ENCODE measurements at regions not wholly inside any gene's neighbourhood (a gene's known extent, or its start where the extent isn't known, plus 50 kb on each side); places are given as distances from the start of the nearest gene placed in this dataset.
"Not testable (repeated sequence)": the region's sequence is repeated elsewhere in the genome, so short reads cannot be mapped to it uniquely, and the experiment has no call there.

DNA sequence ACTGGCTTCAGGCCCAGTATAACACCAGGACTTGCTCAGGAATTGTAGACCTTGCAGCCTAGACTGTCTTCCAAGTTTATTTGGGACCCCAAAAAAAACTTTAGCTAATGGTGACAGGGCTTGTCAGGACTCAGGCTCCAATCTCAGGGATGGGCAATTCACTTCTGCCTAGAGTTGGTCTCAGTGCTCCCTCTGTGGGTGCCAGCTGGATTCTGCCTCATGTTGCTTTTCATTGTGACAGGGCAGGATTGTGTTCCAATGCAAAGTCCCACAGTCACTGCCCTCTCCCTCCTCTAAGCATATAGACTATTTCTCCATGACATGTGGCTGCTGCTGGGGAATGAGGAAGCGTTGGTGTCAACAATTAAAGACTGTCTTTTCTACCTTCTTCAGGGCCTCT, 174.7 kb downstream of the CYLC2 start:
- H3K27ac ChIP-seq: no peak overlapping the region
- H3K4me1 ChIP-seq: no peaks in the 10 kb centered on the region
- no peak overlapping the region for H3K4me2 ChIP-seq
- H3K9ac ChIP-seq: no peak overlapping the region
- peaks cover 4% of the 10 kb centered on the region for H3K9me3 ChIP-seq
- no peaks in the 10 kb centered on the region for H4K20me1 ChIP-seq
- no peaks in the 10 kb centered on the region for H3K36me3 ChIP-seq
- H3K27me3 ChIP-seq: no peaks in the 10 kb centered on the region
- TF ChIP-seq Cebpa-rat (IDR thresholded peaks at IDR 0.05): no peak
- H3K4me3 ChIP-seq: no peak overlapping the region

GRCh38 chr9:103183701-103184171, 188.6 kb downstream of the CYLC2 start:
- no peak overlapping the region for H3K9ac ChIP-seq
- no peaks in the 10 kb centered on the region for H3K27me3 ChIP-seq
- H4K20me1 ChIP-seq: no peaks in the 10 kb centered on the region
- H3K4me2 ChIP-seq: no peak overlapping the region
- no peaks in the 10 kb centered on the region for H3K4me1 ChIP-seq
- no peaks in the 10 kb centered on the region for H3K36me3 ChIP-seq
- H3K9me3 ChIP-seq: no peaks in the 10 kb centered on the region; the same call in 1 of the 2 replicates
- no peak overlapping the region for H3K4me3 ChIP-seq
- no peak for TF ChIP-seq Cebpa-rat (IDR thresholded peaks at IDR 0.05)
- no peak overlapping the region for H3K27ac ChIP-seq

DNA sequence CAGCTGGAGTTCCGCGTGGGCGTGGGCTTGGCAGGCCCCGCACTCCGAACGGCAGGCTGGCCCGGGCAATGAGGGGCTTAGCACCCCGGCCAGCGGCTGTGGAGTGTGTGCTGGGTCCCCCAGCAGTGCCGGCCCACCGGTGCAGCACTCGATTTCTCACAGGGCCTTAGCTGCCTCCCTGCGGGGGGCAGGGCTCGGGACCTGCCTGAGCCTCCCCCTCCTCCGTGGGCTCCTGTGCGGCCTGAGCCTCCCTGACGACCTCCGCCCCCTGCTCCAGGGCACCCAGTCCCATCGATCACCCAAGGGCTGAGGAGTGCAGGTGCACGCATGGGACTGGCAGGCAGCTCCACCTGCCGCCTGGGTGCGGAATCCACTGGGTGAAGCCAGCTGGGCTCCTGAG, 191.8 kb downstream of the CYLC2 start:
- Histone ChIP-seq H3K27ac (no peak overlapping the region), H3K27me3 (no peaks in the 10 kb centered on the region), H3K36me3 (no peaks in the 10 kb centered on the region), H3K4me3 (no peak overlapping the region), H3K9me3 (no peaks in the 10 kb centered on the region; the same call in 1 of the 2 replicates), H3K9ac (no peak overlapping the region), H4K20me1 (no peaks in the 10 kb centered on the region), H3K4me1 (no peaks in the 10 kb centered on the region), H3K4me2 (no peak overlapping the region)
- TF ChIP-seq Cebpa-rat (IDR thresholded peaks at IDR 0.05): no peak

DNA sequence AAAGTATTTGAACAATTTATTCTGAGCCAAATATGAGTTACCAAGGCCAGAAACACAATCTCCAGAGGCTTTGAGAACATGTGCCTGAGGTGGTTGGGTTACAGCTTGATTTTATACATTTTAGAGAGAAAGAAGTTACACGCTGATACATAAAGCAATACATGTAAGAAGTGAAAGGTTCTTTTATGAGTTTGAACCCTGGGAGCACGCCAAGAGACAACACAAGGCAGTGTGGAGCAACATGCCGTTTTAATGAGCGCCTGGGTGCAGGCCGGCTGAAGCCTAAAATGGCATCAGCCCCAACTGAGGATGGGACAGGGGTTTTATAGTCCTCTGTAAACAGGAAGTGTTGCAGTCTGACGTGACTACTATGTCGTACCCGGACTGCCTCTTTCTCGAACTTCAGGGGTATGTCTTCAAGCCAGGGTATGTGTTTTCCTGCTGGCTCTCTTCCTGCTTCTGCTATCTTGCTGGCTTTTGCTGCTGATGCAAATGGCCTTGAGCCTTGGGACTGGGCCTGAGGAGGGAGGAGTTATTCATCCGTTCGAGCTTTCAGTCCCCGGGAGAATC, 193.7 kb downstream of the CYLC2 start:
- no peaks in the 10 kb centered on the region for H3K4me1 ChIP-seq
- no peak overlapping the region for H3K4me3 ChIP-seq
- H3K27ac ChIP-seq: no peak overlapping the region
- no peaks in the 10 kb centered on the region for H3K27me3 ChIP-seq
- no peaks in the 10 kb centered on the region for H3K36me3 ChIP-seq
- H3K9me3 ChIP-seq: no peaks in the 10 kb centered on the region; the same call in 1 of the 2 replicates
- no peak for TF ChIP-seq Cebpa-rat (IDR thresholded peaks at IDR 0.05)
- H3K9ac ChIP-seq: no peak overlapping the region
- H3K4me2 ChIP-seq: no peak overlapping the region
- H4K20me1 ChIP-seq: no peaks in the 10 kb centered on the region

DNA sequence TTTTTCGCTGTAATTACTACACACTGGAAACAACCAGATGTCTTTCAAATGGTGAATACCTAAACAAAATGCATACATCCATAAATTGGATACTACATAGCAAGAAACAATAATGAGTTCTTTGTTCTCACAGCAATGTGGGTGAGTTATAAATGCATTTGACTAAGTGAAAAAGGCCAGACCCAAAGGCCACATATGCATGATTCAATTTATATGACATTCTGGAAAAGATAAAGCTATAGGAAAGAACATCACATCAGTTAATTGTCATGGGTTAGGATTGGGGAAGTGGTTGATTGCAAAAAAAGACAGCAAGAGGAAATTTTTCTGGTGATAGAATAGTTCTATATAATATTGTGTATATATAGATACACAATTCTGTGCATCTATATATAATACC, 198.9 kb downstream of the CYLC2 start:
- H3K9me3 ChIP-seq: no peaks in the 10 kb centered on the region
- H4K20me1 ChIP-seq: no peaks in the 10 kb centered on the region
- no peak for TF ChIP-seq Cebpa-rat (IDR thresholded peaks at IDR 0.05)
- no peak overlapping the region for H3K4me2 ChIP-seq
- no peak overlapping the region for H3K4me3 ChIP-seq
- no peaks in the 10 kb centered on the region for H3K36me3 ChIP-seq
- H3K4me1 ChIP-seq: no peaks in the 10 kb centered on the region
- no peak overlapping the region for H3K9ac ChIP-seq
- H3K27ac ChIP-seq: no peak overlapping the region
- no peaks in the 10 kb centered on the region for H3K27me3 ChIP-seq

DNA sequence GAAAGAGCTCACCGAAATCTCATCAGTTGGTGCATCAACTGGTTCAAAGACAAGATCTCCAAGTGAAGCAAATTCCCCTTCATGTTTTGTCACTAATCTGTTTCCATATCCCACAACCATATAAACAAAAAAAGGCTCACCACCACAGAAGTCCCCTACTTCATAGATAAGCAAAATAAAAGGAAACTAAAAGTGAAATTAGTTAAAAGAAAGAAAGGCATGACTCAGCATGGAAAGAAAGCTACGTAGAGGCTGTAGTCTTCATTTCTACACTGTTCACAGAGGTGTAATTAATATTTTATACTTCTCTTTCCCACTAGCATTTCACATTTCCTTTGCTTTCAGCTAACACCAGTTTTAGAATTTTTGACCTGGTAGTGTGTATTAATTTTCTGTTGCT, 208.0 kb downstream of the CYLC2 start:
- no peak overlapping the region for H3K4me3 ChIP-seq
- no peaks in the 10 kb centered on the region for H3K27me3 ChIP-seq
- no peaks in the 10 kb centered on the region for H3K4me1 ChIP-seq
- no peak overlapping the region for H3K4me2 ChIP-seq
- no peaks in the 10 kb centered on the region for H4K20me1 ChIP-seq
- no peak overlapping the region for H3K27ac ChIP-seq
- no peak for TF ChIP-seq Cebpa-rat (IDR thresholded peaks at IDR 0.05)
- H3K36me3 ChIP-seq: no peaks in the 10 kb centered on the region
- H3K9ac ChIP-seq: no peak overlapping the region
- H3K9me3 ChIP-seq: no peaks in the 10 kb centered on the region

DNA sequence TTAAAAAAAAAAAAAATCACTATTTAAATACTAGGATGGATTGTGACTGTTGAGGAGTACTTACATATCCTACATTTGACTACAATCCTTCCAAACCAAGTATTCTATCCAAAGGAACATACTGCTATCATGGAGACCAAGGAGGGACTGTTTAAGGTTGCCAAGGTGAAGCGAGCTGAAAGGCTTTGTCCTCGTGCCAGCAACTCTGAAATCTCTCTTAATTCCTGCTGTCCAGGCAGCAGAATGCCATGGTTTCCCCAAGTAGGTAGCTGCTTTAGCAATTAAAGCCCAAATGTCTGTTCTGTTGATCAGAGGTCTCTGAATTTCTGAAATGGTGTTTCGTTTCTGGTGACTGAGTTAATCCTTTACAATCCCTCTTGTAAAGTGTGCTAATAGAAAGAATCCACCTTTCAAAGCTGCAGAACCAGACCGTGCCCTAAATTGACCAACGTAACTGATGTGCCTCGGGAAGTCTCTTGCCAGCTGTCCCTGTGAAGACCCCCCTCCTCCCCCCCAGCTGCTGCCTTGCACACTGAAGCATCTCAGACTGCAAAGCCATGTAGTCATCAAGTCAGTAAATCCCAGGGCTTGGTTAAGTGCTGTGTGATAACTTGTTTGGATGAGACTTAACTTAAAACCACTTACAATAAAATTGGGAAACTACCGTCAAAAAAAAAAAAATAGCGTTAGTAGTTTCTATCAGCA, 210.9 kb downstream of the CYLC2 start:
- H3K27me3 ChIP-seq, H3K27ac ChIP-seq, H3K36me3 ChIP-seq, H3K9ac ChIP-seq, H3K4me1 ChIP-seq, H3K4me2 ChIP-seq, H3K4me3 ChIP-seq, H4K20me1 ChIP-seq: not testable (repeated sequence)
- H3K9me3 ChIP-seq: peaks cover 17% of the 10 kb centered on the region

GRCh38 chr9:103210607-103211006, 215.5 kb downstream of the CYLC2 start:
- Histone ChIP-seq H3K36me3 (no peaks in the 10 kb centered on the region), H3K4me2 (no peak overlapping the region), H4K20me1 (no peaks in the 10 kb centered on the region), H3K9ac (no peak overlapping the region), H3K4me1 (no peaks in the 10 kb centered on the region), H3K27me3 (no peaks in the 10 kb centered on the region), H3K27ac (no peak overlapping the region), H3K4me3 (no peak overlapping the region), H3K9me3 (peaks cover 17% of the 10 kb centered on the region)
- no peak for TF ChIP-seq Cebpa-rat (IDR thresholded peaks at IDR 0.05)

DNA sequence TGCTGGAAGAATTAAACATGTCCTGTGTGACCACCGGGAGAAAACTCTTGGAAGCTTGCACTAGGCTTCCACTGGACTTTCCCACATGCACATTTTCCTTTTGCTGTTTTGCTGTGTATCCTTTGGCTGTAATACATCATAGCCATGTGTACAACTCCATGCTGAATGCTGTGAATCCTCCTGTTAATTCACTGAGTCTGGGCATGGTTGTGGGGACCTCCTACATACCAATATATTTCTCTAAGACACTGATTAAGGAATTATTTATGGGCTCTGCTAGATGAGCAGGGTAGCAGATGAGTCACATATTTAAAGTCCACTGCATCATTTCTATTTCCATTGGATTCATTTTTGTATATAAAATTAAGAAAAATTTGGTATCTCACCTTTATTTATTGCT, 220.1 kb downstream of the CYLC2 start:
- no peaks in the 10 kb centered on the region for H3K27me3 ChIP-seq
- peaks cover 8% of the 10 kb centered on the region for H3K9me3 ChIP-seq
- no peak overlapping the region for H3K4me2 ChIP-seq
- H3K4me1 ChIP-seq: no peaks in the 10 kb centered on the region
- H3K9ac ChIP-seq: no peak overlapping the region
- TF ChIP-seq Cebpa-rat (IDR thresholded peaks at IDR 0.05): no peak
- H3K36me3 ChIP-seq: no peaks in the 10 kb centered on the region
- H3K27ac ChIP-seq: no peak overlapping the region
- H4K20me1 ChIP-seq: no peaks in the 10 kb centered on the region
- no peak overlapping the region for H3K4me3 ChIP-seq

DNA sequence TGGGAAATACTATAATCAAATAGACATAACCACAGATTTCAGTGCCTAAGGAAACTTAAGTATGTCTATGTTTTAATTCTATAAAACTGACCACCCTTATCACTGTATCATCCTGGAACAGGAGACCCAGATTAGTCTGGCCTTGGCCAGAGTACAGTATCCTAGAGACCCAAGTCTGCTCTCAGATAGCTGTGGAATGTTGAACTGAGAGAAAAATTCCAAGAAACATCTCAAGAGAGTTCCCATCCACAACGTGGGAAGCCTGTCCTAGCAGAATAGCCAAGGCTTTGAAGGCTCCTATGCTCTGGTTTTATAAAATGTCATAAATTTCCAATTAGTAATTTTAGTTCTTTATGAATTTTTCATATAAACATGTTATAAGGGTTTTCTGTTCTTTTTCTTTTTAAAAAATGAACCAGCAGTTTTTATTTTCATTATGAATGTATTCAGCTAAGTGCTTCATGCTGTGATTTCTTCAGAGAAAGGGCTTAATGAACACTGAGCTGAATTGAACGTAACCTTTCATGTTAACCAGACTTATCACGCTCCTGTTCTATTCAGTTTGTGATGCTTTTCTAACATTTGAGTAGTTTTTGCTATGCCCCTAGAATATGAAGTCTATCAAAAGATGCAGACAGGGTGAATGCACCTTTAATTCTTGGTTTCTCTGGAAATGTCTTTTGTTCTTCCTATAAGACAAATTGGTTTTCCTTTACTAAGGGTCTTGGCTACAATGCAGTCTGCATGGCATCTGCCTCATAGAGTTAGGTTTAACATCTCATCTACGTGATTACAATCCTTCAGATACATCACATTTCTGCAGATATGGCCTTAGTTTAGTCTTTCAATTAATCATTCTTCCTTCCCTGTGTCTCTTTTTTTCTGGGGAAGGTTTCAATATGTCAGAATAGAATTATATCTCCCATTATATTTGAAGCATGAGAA, 230.8 kb downstream of the CYLC2 start:
- Histone ChIP-seq H3K9ac (no peak overlapping the region), H3K4me3 (no peak overlapping the region), H4K20me1 (no peaks in the 10 kb centered on the region), H3K27ac (no peak overlapping the region), H3K36me3 (no peaks in the 10 kb centered on the region), H3K4me1 (no peaks in the 10 kb centered on the region), H3K9me3 (no peaks in the 10 kb centered on the region), H3K4me2 (no peak overlapping the region), H3K27me3 (no peaks in the 10 kb centered on the region)
- TF ChIP-seq Cebpa-rat (IDR thresholded peaks at IDR 0.05): no peak

All from BLaER1 (cell line).